A673 (cell line): ENCODE measurements at regions not wholly inside any gene's neighbourhood (a gene's known extent, or its start where the extent isn't known, plus 50 kb on each side); places are given as distances from the start of the nearest gene placed in this dataset.
"Not testable (repeated sequence)": the region's sequence is repeated elsewhere in the genome, so short reads cannot be mapped to it uniquely, and the experiment has no call there.

Experiments
- CTCF ChIP-seq: fragments of 300-800, 200-600 bp; sonication (generic); conservative IDR thresholded peaks from 2 replicates; pipeline ENCODE4 v1.5.1; 2017; ENCODE audit warnings: low read depth, mild to moderate bottlenecking, antibody characterized with exemption, low read length, moderate library complexity, mixed read lengths
- EZH2 ChIP-seq: fragments of 200-600 bp; sonication (generic); IDR thresholded peaks from 2 replicates; pipeline ENCODE4 v1.6.1; 2017; ENCODE audit warnings: borderline replicate concordance, low read depth, mild to moderate bottlenecking, mixed read lengths, antibody characterized with exemption, low read length; ENCODE audit not compliant: poor library complexity, severe bottlenecking

- not testable (repeated sequence) for TF ChIP-seq CTCF, EZH2
Measured at GRCh38 chr15:32253958-32254357, 149.1 kb downstream of the GOLGA8K start.
